T47D (cell line): ENCODE measurements at regions not wholly inside any gene's neighbourhood (a gene's known extent, or its start where the extent isn't known, plus 50 kb on each side); places are given as distances from the start of the nearest gene placed in this dataset.
A peak's percentile ranks its signal among the peaks of the same experiment; 100 is the strongest.

Source experiments
- DNase-seq, 2 experiments: peaks; one replicate each; pipeline versions ENCODE4 v3.0.0 to v3.0.0-alpha.2; 2011 to 2012; ENCODE audit warnings: low read depth in 1 of 2, low spot score in 1 of 2
- JUND ChIP-seq: IDR thresholded peaks from 2 replicates; pipeline ENCODE4 v1.6.1; 2012; ENCODE audit warnings: low read depth
- in situ Hi-C: cut with HindIII; loops from 2 replicates; pipeline ENCODE4 v1.10.0; 2016; ENCODE audit warnings: low sequenced_read_pairs, low pct_unique_long_range_greater_than_20kb

- no peak for DNase-seq
- in situ Hi-C loops = no loop called here
- TF ChIP-seq JUND = no peak
These were observed 301.9 kb upstream of the PRKCQ start for GRCh38 chr10:6881987-6882386.

GRCh38 chr10:6877722-6878392, 297.8 kb upstream of the PRKCQ start:
- in situ Hi-C loops = no loop called here
- DNase-seq = no peak
- no peak for TF ChIP-seq JUND

GRCh38 chr10:6877336-6877721, 297.3 kb upstream of the PRKCQ start:
- DNase-seq = no peak
- in situ Hi-C loops = no loop called here
- no peak for TF ChIP-seq JUND

GRCh38 chr10:6875269-6875865, 295.3 kb upstream of the PRKCQ start:
- TF ChIP-seq JUND = no peak
- no peak for DNase-seq
- in situ Hi-C loops = no loop called here

- no peak for TF ChIP-seq JUND
- no peak for DNase-seq
- in situ Hi-C loops = no loop called here
These were observed 291.1 kb upstream of the PRKCQ start for GRCh38 chr10:6871128-6871527.

GRCh38 chr10:6868036-6868725, 288.1 kb upstream of the PRKCQ start:
- DNase-seq = no peak
- TF ChIP-seq JUND = no peak
- in situ Hi-C loops = no loop called here

- TF ChIP-seq JUND = no peak
- no peak for DNase-seq
- in situ Hi-C loops = no loop called here
These were observed 286.7 kb upstream of the PRKCQ start for GRCh38 chr10:6866757-6867156.

- no peak for TF ChIP-seq JUND
- in situ Hi-C loops = no loop called here
- no peak for DNase-seq
These were observed 284.1 kb upstream of the PRKCQ start for GRCh38 chr10:6864142-6864541.

GRCh38 chr10:6863381-6863780, 283.3 kb upstream of the PRKCQ start:
- no peak for DNase-seq
- in situ Hi-C loops = no loop called here
- no peak for TF ChIP-seq JUND

- DNase-seq = no peak
- in situ Hi-C loops = no loop called here
- no peak for TF ChIP-seq JUND
These were observed 270.4 kb upstream of the PRKCQ start for GRCh38 chr10:6850452-6850851.

GRCh38 chr10:6847561-6847960, 267.5 kb upstream of the PRKCQ start:
- in situ Hi-C loops = no loop called here
- no peak for TF ChIP-seq JUND

GRCh38 chr10:6843894-6844650, 264.0 kb upstream of the PRKCQ start:
- in situ Hi-C loops = no loop called here
- TF ChIP-seq JUND = no peak
- DNase-seq = no peak

More at GRCh38 chr10:6847561-6847960, 267.5 kb upstream of the PRKCQ start:
- DNase-seq = no peak

GRCh38 chr10:6843481-6843881, 263.4 kb upstream of the PRKCQ start:
- in situ Hi-C loops = no loop called here
- DNase-seq = peak in 1 of 2 experiments; percentile 33
- TF ChIP-seq JUND = no peak
